ENCODE measurements at regions not wholly inside any gene's neighbourhood (a gene's known extent, or its start where the extent isn't known, plus 50 kb on each side); places are given as distances from the start of the nearest gene placed in this dataset.
A peak's percentile ranks its signal among the peaks of the same experiment; 100 is the strongest.

GRCh38 chr4:173990126-173990868, 293.2 kb downstream of the FBXO8 start:
- TF ChIP-seq, protein P1, sequence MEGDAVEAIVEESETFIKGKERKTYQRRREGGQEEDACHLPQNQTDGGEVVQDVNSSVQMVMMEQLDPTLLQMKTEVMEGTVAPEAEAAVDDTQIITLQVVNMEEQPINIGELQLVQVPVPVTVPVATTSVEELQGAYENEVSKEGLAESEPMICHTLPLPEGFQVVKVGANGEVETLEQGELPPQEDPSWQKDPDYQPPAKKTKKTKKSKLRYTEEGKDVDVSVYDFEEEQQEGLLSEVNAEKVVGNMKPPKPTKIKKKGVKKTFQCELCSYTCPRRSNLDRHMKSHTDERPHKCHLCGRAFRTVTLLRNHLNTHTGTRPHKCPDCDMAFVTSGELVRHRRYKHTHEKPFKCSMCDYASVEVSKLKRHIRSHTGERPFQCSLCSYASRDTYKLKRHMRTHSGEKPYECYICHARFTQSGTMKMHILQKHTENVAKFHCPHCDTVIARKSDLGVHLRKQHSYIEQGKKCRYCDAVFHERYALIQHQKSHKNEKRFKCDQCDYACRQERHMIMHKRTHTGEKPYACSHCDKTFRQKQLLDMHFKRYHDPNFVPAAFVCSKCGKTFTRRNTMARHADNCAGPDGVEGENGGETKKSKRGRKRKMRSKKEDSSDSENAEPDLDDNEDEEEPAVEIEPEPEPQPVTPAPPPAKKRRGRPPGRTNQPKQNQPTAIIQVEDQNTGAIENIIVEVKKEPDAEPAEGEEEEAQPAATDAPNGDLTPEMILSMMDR (IDR thresholded peaks at IDR 0.05): peak; percentile 30 to 53 (median 45)
- TF ChIP-seq POLR2A (IDR thresholded peaks at IDR 0.05): no peak

All from transverse colon (tissue), 3 donors.